DOHH2 (cell line): ENCODE measurements at regions not wholly inside any gene's neighbourhood (a gene's known extent, or its start where the extent isn't known, plus 50 kb on each side); places are given as distances from the start of the nearest gene placed in this dataset.

Experiments used
- EZH2phosphoT487 ChIP-seq: fragments of 200-600 bp; sonication (generic); IDR thresholded peaks from 2 replicates; pipeline ENCODE4 v1.6.1; 2017; ENCODE audit warnings: borderline replicate concordance, mild to moderate bottlenecking, antibody characterized with exemption, low read length, moderate library complexity, mixed read lengths
- TF ChIP-seq, protein P1 (sequence below): fragments of 200-600 bp; sonication (generic); IDR thresholded peaks from one replicate; pipeline ENCODE4 v1.5.1; 2014; ENCODE audit warnings: antibody characterized with exemption, mild to moderate bottlenecking, low read depth, low read length; ENCODE audit not compliant: poor library complexity, severe bottlenecking

DNA sequence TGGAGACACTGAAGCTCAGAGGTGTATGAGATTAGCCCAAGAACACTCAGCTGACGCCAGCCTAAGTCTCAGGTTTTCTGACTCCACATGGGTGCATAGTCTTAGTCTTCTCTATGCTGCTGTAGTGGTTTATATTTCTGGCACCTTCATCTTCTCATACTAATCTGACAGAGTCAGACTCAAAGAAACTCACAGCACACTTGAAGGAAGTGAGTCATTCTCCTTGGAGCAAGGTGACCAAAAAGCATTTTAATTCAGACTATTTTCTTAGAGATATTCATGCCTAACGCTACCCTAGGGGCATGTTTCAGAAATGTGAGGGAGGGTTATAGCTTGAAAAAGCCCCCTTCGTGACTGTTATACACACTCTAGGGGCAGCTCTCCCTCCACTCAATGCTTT is 775.3 kb upstream of the ARPP21 start:
- TF ChIP-seq, protein P1, sequence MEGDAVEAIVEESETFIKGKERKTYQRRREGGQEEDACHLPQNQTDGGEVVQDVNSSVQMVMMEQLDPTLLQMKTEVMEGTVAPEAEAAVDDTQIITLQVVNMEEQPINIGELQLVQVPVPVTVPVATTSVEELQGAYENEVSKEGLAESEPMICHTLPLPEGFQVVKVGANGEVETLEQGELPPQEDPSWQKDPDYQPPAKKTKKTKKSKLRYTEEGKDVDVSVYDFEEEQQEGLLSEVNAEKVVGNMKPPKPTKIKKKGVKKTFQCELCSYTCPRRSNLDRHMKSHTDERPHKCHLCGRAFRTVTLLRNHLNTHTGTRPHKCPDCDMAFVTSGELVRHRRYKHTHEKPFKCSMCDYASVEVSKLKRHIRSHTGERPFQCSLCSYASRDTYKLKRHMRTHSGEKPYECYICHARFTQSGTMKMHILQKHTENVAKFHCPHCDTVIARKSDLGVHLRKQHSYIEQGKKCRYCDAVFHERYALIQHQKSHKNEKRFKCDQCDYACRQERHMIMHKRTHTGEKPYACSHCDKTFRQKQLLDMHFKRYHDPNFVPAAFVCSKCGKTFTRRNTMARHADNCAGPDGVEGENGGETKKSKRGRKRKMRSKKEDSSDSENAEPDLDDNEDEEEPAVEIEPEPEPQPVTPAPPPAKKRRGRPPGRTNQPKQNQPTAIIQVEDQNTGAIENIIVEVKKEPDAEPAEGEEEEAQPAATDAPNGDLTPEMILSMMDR, result no peak
- no peak for TF ChIP-seq EZH2phosphoT487
